NCI-H524 (cell line): ENCODE measurements at regions not wholly inside any gene's neighbourhood (a gene's known extent, or its start where the extent isn't known, plus 50 kb on each side); places are given as distances from the start of the nearest gene placed in this dataset.
"Not testable (repeated sequence)": the region's sequence is repeated elsewhere in the genome, so short reads cannot be mapped to it uniquely, and the experiment has no call there.

ENCODE experiments used
- DNase-seq, 2 experiments: peaks; one replicate each; lab custom pipeline; 2025; lab: John Stamatoyannopoulos, UW

DNA sequence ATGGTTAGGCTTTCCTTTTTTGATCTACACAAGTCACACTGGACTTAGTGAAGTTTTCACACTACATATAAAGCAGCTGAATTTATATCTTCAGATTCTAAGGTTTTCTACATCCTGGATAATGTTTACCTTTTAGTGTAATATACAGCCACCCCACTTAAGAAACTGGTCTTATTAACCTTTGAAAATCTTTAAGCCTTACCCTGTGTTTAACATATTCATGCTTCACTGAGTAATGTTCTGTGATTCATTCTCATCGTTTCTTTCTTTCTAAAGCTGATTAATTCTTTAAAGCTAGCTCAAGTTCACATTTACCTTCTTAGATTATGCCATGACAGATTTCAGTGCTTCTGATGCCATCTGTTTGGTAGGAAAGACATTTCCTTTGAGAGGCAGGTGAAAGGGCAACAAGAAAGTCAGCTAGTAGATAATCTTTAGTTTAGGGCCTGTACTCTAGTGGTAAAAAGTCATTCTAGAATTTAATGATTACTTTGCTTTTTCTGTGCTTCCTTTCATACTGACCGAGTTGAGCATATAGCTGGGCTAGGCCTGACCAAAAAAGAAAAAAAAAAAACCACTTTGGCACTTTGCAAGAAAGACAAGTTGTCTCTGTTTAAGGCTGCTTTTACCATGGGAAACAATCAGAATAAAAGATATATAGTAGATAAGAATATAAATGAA is 690.9 kb upstream of the FBXO33 start:
- DNase-seq = peak; percentile 86 to 98

DNA sequence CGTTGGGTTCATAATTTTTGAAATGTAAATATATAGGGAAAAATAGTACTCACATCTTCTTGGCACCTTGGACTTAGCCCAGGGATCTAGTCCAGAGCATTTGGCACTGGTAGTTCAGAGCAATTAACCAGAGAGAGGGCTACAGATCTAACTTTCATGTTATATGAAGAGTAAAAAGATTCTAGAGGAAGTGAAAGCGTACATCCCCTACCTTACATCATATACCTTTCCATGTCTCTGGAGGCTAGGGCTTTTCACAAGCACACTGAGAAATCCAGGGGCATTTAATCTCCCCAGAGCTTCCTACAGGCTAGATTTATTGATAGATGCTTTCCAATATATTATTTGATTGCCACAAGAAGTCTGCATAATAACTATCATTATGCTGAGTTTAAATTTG is 687.5 kb upstream of the FBXO33 start:
- no peak for DNase-seq

DNA sequence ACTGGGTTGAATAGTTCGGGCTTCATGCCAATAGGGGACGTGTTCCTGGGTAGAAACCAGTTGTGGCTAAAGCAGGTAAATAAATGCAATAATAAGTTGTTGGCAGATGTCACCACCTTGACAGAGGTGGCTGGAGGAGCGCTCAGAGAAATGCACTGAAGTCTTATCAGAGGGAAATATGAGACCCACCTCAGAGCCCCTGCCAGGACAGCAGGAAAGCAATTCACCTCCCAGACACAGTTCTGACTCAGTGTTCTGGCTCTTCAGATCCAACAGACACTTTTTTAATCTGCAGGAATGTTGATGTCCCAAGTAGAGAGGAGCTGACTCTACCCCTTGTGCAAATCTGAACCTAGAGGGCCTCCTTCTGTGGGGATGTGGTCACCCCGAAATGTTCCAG is 687.1 kb upstream of the FBXO33 start:
- no peak for DNase-seq

DNA sequence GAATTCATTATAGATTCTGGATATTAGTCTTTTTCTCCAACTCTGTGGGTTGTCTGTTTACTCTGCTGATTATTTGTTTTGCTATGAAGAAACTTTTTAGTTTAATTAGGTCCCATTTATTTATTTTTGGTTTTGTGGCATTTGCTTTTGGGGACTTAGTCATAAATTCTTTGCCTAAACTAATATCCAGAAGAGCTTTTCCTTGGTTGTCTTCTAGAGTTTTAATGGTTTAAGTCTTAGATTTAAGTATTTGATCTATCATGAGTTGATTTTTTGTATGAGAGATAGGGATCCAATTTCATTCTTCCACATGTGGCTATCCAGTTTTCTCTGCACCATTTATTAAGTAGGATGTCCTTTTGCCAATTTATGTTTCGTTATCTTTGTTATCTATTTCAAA is 683.4 kb upstream of the FBXO33 start:
- DNase-seq = no peak

DNA sequence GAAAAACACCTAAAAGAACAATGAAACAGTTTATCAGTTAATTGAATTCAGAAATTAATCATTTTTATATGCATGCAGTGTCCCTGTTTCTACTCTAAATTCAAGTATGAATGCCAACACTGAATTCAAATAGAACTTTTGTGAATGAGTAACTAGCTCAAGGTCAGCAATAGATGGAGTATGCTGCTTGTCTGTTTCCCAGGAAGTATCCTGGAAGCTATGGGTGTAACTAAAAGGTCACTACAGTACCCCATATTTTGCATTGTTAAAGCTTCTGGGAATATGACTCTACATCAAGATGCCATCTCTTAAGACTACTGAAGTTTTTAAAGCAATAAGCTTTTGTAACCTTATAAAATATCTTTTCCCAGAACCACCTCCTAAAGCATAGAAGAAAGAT is 681.4 kb upstream of the FBXO33 start:
- no peak for DNase-seq

DNA sequence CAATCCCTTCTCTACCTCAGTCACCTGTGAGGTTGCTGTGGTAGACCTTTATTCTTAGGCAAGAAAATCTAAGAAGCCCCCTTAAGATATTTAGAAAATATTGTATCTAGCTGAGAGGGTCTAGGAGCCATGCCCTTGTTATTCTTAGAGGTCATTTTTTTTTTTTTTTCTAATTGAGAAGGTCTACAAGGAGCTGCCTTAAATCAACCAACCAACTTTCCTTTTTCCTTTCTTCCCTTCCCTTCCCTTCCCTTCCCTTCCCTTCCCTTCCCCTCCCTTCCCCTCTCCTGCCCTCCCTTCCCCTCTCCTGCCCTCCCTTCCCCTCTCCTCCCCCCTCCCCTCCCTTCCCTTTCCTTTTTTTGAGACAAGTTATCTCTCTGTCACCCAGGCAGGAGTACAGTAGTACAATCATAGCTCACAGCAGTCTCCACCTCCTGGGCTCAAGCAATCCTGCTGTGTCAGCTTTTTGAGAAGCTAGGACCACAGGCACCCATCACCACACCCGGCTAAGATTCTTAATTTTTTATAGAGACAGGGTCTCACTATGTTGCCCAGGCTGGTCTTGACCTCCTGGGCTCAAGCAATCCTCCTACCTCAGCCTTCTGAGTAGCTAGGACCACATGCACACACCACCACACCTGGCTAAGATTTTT is 668.4 kb upstream of the FBXO33 start:
- no peak for DNase-seq

DNA sequence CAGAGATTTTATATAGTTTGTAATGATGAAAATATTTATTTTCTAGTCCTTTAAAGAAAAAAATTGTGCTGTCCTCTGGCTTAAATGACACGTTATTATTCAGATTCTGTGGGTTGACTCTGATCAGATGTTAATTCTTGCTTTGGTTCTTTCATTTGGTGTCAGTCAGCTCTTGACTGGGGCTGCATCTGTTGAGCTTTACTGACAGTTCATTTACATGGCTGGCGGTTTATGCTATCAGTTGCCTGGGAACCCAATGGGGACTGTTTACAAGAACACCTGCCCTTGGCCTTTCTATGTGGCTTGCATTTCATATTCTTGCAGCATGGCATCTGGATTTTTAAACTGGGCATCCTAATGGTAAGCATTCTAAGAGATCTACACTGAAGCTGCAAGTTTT is 667.1 kb upstream of the FBXO33 start:
- peak in 1 of 2 experiments; percentile 23 for DNase-seq

DNA sequence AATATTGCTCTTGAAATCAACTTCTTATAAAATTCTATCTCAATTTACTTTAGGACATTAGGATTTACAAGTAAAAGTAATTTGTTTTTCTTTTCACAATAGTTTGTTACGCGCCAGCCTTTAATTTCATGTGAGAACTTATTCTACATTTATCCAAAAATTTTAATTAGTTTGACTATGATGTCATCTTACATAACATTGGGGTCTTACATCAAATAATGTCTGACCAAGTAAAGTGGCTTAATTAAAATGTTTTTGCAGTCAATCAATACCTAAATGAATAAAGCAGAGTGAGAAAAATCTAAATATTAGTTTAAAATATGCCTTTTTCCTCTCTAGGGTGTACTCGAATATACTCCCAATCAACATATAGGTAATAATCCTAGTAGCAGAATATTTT is 666.2 kb upstream of the FBXO33 start:
- DNase-seq = no peak

DNA sequence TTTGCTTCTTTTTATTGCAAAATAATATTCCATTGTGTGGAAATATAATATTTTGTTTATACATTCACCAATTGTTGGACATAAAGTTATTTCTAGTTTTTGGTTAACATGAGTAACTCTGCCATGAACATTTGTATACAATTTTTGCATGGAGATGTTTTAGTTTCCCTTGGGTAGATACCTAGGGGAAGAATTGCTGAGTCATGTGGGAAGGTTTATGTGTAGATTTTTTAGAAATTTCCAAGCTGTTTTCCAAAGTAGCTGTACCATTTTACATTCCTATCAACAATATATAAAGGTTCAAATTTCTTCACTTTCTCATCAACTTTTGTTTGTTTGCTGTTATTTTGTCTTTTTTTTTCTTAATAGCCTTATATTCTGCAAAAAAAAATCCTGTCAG is 664.7 kb upstream of the FBXO33 start:
- no peak for DNase-seq

DNA sequence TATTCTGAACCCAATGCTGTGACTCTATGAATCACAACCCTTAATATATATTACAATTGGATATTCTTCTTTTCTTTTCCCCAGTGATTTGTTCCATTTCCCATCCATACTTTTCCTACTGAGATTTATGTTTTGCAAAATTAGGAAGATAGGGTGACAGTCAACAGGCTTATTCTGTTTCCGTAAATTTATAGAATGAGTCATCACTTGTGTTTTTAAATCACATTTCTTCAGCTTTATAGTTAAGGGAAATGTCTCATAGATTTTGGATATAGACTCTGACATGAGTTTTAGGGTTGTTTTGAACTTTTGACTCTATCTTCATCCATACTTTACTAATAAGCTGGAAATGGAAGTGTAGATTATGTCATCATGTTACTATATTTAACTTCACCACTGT is 661.6 kb upstream of the FBXO33 start:
- DNase-seq = no peak

DNA sequence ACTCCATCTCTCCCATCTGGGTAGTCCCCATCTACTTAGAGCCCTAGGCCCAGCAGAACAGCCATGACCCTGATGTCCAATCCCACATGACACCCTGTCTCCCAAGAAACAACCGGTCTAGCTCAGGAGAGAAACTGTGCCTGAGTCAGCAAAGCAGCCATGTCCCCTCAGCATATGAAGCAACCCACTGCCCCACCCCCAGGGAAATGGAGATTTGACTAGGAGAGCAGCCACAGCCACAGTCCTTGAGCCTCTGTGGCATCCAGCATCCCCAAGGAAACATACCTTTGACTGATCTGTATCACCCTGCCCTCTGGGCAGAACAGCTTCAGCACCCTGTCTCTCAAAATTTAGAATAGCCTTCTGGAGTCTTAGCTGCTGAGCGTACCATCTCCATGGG is 641.9 kb upstream of the FBXO33 start:
- no peak for DNase-seq

DNA sequence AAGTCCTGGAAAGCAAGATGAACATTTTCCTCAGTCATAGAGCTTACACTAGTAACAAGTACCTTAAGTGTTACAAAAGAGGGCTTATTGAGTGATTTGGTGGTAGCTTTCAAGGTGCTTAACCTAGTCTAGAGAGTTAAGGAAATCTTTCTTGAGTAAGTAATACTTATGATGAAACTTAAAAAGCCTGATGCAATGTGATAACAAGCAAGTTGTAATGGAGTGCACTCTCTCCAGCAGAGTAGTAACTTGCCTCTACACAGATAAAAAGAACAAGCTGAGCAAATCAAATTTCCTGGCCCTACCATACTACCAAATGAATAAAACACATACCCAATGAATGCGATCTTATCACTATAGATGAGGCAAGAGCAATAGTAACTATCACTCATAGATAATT is 639.9 kb upstream of the FBXO33 start:
- DNase-seq = no peak

DNA sequence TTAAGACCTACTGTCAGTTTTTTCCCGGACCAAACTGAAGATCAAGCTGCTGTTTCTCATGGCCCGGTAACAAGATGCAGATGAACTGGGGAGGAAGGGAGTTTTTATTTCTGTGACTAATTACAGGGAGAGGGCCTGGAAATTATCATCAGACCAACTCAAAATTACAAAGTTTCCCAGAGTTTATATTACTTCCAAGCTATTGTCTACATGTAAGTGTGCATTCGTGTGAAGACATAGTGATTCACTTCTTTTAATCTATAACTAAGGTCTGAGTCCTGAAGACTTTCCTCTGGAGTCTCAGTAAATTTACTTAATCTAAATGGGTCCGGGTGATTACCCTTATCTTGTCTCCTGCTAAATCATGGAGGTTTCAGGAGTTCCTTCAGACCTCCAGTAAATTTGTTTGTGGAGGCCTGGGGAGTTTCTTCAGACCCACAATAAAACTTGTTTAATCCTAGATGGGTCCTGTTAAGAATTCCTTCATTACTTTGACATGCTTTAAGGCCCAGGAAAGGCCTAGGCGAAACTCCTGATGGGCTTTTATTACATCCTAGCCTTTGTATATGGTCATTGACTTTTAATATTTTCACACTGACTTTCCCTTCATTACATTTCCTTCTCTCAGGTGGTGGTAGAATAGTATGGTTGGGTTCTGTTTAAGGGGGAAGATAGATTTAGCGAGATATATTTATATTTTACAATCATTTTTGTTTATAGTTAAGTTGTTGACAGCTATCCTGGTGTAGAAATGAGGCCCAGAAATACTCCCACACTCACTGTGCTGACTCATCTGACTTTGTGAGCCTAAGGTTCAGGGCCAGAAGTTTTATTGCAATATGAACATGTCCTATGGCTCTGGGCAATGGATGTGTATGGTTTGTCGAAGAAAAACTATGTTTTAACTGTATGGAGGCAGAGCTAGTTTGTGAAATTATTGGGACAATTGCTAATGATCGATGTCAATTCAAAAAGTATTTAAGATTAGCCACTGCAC is 627.0 kb upstream of the FBXO33 start:
- DNase-seq = no peak

DNA sequence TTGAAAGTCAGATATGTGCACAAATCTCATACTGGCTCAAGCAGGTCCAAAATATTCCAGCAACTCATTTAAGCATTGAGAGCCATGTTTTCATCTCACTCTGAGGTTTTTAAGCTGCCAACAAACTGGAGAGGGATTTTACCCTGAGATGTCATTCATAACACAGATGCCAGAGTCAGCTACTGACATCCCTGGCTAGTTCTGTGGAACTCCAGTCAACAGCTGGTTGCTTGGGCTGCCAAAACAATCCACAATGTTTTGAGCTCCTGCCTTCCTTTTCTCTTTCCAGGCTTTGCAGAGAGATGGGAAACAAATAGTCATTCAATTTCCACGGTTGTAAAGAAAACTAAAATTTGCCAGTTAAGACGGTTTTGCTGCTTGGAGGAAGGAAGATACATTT is 621.2 kb upstream of the FBXO33 start:
- peak; percentile 93 to 99 for DNase-seq

DNA sequence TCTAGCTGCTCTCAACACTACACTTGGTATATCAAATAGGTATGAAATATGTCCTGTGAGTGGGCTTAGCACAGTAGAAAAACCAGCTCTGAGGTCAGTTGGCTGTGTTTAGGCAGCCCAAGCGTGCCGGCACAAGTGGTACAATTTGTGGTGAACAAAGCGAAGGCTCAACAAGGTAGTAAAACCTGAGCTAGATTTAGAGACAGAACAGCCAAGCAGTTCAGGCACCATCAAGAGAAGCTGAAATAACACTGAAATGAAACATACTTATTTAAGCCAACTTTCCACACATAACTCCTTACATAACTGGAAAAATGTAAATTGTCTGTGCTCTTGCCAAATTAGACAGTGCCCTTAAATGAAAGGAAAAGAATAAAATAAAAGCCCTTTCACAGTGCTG is 596.8 kb upstream of the FBXO33 start:
- DNase-seq = no peak

DNA sequence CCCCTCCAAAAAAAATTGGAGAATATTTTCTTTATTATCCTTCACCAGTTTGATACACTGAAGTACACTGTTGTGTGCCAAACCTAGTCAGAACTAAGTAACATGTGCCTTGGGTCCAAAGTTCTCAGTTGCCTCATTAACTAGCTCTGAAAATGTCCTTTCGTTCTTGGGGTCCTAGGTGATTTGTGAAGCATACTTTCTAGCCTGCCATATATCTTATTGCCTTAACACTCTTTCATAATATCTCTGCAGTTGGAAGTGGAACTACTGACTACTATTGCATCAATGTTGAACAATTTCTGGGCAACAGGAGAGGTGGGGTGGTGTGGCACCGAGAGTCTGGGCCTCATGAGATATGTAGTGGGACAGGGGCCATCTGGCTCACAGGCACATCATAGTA is 592.9 kb upstream of the FBXO33 start:
- DNase-seq = no peak

DNA sequence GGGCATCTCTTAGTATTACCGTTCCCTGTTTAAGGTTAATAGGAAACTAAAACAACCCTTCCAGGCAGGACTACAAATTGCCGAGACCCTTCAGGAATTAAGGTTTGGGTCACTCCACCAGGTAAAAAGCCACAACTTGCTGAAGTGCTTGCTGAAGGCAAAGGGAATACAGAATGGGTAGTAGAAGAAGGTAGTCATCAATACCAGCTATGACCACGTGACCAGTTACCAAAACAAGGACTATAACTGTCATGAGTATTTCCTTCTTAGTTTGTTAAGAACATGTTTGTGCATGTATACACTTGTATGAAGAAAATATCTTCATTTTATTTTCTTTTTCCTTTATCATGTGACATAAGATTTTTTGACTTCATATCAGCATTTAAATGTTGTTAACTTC is 578.7 kb upstream of the FBXO33 start:
- no peak for DNase-seq

DNA sequence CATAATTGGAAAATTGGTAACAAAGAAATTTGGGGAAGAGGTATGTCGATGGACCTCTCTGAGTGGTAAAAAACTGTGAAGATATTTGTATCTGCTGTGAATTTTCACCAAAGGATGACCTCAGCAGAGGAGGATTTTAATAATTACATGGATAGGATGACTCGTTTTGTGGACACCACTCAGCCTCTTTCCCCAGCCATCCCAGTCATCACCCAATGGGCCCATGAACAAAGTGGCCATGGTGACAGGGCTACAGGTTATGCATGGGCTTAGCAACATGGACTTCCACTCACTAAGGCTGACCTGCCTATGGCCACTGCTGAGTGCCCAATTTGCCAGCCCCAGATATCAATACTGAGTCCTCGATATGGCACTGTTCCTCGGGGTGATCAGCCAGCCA is 577.5 kb upstream of the FBXO33 start:
- DNase-seq = no peak

DNA sequence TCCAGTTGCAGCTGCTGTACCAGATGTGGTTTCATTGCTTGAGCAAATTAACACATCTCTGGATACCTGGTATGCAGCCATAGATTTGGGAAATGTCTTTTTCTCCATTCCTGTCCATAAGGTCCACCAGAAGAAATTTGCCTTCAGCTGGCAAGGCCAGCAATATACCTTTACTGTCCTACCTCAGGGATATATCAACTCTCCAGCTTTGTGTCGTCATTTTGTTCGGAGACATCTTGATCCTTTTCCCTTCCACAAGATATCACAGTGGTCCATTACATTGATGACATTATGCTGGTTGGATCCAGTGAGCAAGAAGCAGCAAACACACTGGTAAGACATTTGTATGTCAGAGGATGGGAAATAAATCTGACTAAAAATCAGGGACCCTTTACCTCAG is 576.1 kb upstream of the FBXO33 start:
- DNase-seq = not testable (repeated sequence)

DNA sequence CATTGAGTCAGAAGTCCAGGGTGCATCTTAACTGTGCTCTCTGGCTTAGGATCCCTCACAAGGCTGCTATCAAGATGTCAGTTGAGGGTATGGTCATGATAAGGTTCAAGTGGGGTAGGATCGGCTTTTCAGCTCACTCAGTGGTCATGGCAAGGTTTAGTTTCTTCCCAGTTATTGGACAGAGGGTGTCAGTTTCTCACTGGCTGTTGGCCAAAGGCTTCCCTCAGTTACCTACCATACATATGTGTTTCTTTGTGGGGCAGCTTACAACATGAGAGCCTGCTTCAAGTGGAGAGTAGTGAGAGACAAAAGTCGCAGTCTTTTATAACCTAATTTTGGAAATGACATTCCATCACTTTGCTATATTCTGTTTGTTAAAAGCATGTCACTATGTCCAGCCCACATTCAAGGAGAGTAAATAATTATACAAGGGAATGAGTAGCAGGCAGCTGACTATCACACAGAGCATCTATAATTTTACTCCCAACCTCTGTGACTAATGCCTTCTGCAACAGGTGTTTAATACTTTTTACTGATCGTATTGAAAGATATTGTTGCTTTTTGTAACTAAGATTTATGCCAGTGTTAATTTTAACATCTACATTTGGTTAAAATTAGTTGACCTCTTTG is 572.8 kb upstream of the FBXO33 start:
- peak; percentile 27 to 57 for DNase-seq

DNA sequence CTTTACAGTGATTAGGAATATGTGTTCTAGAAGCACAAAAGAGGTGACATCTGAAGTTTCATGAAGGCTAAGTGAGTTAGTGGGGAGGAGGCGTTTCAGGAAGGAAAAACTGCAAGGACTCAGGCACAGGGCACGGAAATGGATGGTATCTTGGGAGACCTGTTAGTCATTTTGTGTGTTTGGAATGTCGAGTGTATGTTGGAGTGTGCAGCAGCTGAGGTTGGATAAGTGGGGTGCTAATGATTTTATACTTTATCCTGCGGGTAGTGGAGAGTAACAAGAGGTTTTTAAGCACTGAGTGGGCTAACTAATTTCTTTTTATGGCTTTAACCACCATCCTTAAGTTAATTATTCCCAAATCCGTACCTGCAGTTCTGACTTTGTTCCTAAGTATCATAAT is 571.5 kb upstream of the FBXO33 start:
- DNase-seq = peak; percentile 76 to 93

DNA sequence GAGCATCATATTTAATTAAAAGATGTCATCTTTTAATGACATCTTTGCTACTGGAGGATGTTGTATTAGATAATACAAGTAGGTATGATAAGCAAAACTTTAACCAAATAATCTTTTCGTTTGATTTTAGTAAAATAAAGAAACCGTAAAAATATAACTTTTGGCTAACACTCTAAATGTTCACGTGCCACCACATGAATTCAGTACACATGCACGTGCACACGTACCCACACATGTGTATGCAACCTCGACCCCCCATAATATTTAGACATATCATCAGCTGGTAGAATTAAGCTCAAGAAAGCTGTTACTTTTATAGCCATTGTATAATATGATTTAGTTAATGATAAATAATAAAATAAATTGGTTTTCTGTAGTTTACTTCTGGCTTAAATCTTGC is 566.6 kb upstream of the FBXO33 start:
- no peak for DNase-seq
